ENCODE measurements at regions not wholly inside any gene's neighbourhood (a gene's known extent, or its start where the extent isn't known, plus 50 kb on each side); places are given as distances from the start of the nearest gene placed in this dataset.

DNA sequence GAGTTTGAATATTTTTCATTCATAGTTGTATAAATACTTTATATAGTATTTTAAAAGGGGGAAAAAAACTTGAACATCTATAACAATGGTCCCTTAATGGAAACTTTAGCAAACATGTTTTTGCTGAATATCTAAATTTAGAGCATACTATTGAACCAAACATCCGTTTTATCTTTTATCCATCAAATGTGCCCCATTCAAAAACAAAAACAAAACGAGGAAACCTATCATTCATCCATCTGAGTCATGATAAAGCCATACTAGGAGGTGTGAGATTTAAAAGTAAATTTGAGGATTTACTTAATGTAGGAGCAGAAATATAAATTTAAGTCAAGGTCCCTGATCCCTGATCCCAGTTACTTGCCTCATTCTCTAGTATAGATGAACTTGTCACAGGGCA lies 463.6 kb upstream of the MDFIC2 start:
- Histone ChIP-seq H3K36me3 (ENCODE audit: control insufficient read depth, insufficient read depth, low read length) (no peaks in the 10 kb centered on the region), H3K4me3 (ENCODE audit: low read depth, low read length) (no peak overlapping the region), H3K27me3 (ENCODE audit: control insufficient read depth, insufficient read depth, low read length) (no peaks in the 10 kb centered on the region)
- DNase-seq (ENCODE audit: low read depth): no peak
- TF ChIP-seq, protein P1, sequence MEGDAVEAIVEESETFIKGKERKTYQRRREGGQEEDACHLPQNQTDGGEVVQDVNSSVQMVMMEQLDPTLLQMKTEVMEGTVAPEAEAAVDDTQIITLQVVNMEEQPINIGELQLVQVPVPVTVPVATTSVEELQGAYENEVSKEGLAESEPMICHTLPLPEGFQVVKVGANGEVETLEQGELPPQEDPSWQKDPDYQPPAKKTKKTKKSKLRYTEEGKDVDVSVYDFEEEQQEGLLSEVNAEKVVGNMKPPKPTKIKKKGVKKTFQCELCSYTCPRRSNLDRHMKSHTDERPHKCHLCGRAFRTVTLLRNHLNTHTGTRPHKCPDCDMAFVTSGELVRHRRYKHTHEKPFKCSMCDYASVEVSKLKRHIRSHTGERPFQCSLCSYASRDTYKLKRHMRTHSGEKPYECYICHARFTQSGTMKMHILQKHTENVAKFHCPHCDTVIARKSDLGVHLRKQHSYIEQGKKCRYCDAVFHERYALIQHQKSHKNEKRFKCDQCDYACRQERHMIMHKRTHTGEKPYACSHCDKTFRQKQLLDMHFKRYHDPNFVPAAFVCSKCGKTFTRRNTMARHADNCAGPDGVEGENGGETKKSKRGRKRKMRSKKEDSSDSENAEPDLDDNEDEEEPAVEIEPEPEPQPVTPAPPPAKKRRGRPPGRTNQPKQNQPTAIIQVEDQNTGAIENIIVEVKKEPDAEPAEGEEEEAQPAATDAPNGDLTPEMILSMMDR (IDR thresholded peaks at IDR 0.05; ENCODE audit: insufficient read depth, low read length, poor library complexity, severe bottlenecking): no peak

DNA sequence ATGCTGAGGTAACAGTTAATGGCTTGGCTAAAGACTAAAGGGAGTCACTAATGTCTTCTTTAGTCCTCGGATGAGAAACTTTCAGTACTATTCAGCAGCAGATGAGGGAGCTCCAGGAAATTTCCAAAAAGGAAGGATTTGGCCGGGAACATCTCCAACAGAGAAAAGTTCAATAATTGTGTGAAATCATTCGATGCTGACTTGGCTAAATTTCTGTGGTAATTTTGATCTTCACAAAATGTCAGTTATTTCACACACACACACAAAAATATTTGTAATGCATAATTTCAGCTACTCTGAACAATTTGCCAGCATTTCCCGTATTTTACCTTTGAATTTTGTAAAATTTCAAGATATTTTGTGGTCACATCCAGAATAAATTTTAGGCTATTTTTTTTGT lies 462.8 kb upstream of the MDFIC2 start:
- no peak overlapping the region for H3K4me3 ChIP-seq (ENCODE audit: low read depth, low read length)
- no peaks in the 10 kb centered on the region for H3K36me3 ChIP-seq (ENCODE audit: control insufficient read depth, insufficient read depth, low read length)
- H3K27me3 ChIP-seq (ENCODE audit: control insufficient read depth, insufficient read depth, low read length): no peaks in the 10 kb centered on the region
- TF ChIP-seq, protein P1 (IDR thresholded peaks at IDR 0.05; ENCODE audit: insufficient read depth, low read length, poor library complexity, severe bottlenecking): no peak
- no peak for DNase-seq (ENCODE audit: low read depth)

DNA sequence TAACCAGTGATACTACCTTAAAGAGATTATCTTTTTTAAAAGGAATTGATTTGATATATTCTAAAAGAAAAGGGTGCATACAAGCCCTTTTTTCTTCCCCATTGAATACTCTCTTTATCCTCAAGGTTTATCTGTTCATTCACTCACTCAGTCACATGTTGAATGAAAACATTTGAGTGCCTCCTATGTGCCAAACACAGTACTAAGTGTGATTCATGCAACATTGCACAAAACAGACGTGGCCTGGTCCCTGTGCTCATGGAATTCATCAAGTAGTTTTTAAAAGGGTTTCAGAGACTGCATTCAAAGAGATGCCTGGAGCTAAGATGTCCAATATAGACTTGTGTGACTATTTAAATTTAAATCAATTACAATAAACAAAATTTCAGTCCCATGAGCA lies 462.2 kb upstream of the MDFIC2 start:
- Histone ChIP-seq H3K27me3 (ENCODE audit: control insufficient read depth, insufficient read depth, low read length) (no peaks in the 10 kb centered on the region), H3K36me3 (ENCODE audit: control insufficient read depth, insufficient read depth, low read length) (no peaks in the 10 kb centered on the region), H3K4me3 (ENCODE audit: low read depth, low read length) (no peak overlapping the region)
- TF ChIP-seq, protein P1 (IDR thresholded peaks at IDR 0.05; ENCODE audit: insufficient read depth, low read length, poor library complexity, severe bottlenecking): no peak
- no peak for DNase-seq (ENCODE audit: low read depth)

DNA sequence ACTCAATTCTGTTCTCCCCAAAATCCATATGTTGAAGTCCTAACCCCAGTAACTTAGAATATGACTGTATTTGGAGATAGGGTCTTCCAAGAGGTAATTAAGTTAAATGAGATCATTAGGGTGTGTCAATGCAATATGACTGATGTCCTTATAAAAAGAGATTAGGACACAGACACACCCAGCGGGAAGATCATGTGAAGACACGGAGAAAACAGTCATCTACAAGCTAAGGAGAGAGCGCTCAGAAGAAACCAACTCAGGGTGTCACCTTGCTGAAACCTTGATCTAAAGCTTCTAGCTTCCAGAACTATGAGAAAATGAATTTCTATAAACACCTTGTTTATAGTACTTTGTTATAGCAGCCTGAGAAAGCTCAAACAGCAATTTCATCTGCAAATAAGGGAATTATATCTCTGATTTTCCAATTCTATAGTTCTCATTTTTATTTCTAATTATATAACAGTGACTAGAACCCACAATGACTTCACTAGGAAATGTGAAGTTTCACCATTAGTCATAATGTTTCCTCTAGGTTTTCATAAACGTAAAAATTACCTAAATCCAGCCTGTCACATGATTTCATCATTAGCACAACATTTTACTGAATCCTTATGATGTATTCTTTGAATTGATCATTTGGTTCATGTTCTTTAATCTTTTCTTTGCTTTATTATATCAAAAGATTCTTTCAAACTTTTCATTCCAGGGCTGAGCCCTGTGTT lies 459.1 kb upstream of the MDFIC2 start:
- H3K4me3 ChIP-seq (ENCODE audit: low read depth, low read length): no peak overlapping the region
- TF ChIP-seq, protein P1 (IDR thresholded peaks at IDR 0.05; ENCODE audit: insufficient read depth, low read length, poor library complexity, severe bottlenecking): no peak

DNA sequence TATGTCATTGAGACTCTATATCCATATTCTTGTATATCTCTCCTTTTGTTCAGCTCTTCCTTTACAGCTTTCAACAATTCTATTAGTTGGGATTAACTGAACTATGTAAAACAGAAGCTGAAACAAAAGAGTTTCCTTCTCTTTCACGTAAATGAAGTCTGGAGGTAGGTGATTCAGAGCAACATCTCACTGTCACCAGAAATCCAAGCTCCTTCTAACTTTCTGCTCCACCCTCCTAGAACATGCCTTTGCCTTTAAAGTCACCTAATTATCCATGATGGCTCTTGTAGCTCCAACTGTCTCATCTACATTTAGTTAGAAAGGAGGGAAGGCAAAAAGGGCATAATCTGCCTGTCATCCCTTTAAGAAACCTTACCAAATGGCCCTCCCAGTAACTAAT lies 458.2 kb upstream of the MDFIC2 start:
- Histone ChIP-seq H3K36me3 (ENCODE audit: control insufficient read depth, insufficient read depth, low read length) (no peaks in the 10 kb centered on the region), H3K4me3 (ENCODE audit: low read depth, low read length) (no peak overlapping the region), H3K27me3 (ENCODE audit: control insufficient read depth, insufficient read depth, low read length) (no peaks in the 10 kb centered on the region)
- DNase-seq (ENCODE audit: low read depth): no peak
- TF ChIP-seq, protein P1 (IDR thresholded peaks at IDR 0.05; ENCODE audit: insufficient read depth, low read length, poor library complexity, severe bottlenecking): no peak

More for the DNA sequence above, 459.1 kb upstream of the MDFIC2 start:
- no peaks in the 10 kb centered on the region for H3K27me3 ChIP-seq (ENCODE audit: control insufficient read depth, insufficient read depth, low read length)
- DNase-seq (ENCODE audit: low read depth): no peak
- no peaks in the 10 kb centered on the region for H3K36me3 ChIP-seq (ENCODE audit: control insufficient read depth, insufficient read depth, low read length)

DNA sequence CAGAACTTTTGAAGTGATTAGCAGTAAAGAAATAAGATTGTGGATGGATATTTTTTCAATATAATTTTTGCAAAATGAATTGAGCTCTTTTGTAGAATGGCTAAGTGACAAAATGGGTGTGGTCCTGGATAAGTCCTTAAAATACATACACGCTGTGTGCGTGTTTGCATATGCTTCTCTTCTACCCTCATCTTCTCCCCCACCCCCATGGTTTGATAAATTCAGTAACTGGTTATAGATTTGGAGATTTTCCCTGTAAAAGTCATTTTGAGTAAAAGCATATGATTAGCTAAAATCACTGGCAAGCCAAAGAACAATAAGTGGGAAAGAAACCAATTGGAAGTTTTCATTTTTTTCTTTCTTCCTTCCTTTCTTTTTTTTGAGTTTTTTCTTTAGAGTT lies 453.9 kb upstream of the MDFIC2 start:
- H3K27me3 ChIP-seq (ENCODE audit: control insufficient read depth, insufficient read depth, low read length): no peaks in the 10 kb centered on the region

More for the DNA sequence above, 453.9 kb upstream of the MDFIC2 start:
- no peak for DNase-seq (ENCODE audit: low read depth)
- Histone ChIP-seq H3K36me3 (ENCODE audit: control insufficient read depth, insufficient read depth, low read length) (no peaks in the 10 kb centered on the region), H3K4me3 (ENCODE audit: low read depth, low read length) (no peak overlapping the region)
- TF ChIP-seq, protein P1 (IDR thresholded peaks at IDR 0.05; ENCODE audit: insufficient read depth, low read length, poor library complexity, severe bottlenecking): no peak
